ENCODE measurements at regions not wholly inside any gene's neighbourhood (a gene's known extent, or its start where the extent isn't known, plus 50 kb on each side); places are given as distances from the start of the nearest gene placed in this dataset.

GRCh38 chr3:5898106-5898505 is 710.6 kb downstream of the EDEM1 start:
- TF ChIP-seq GATA2 (IDR thresholded peaks at IDR 0.05; ENCODE audit: low read depth, low read length) (no peak), GATA3 (IDR thresholded peaks at IDR 0.05; ENCODE audit: low read depth, low read length) (no peak)

GRCh38 chr3:5899014-5899761 is 711.7 kb downstream of the EDEM1 start:
- TF ChIP-seq GATA2 (IDR thresholded peaks at IDR 0.05; ENCODE audit: low read depth, low read length): no peak

DNA sequence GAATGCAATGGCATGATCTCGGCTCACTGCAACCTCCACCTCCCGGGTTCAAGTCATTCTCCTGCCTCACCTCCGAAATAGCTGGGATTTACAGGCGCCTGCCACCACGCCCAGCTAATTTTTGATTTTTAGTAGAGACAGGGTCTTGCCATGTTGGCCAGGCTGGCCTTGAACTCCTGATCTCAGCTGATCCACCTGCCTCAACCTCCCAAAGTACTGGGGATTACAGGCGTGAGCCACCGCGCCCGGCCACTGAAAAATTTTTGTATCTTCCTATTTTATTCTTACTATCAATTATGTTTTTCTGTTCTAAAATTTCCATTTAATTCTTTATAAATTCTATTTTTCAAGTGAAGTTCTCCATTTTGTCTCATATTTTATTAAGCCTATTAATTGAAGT is 730.4 kb downstream of the EDEM1 start:
- TF ChIP-seq GATA2 (IDR thresholded peaks at IDR 0.05; ENCODE audit: low read depth, low read length) (no peak), GATA3 (IDR thresholded peaks at IDR 0.05; ENCODE audit: low read depth, low read length) (no peak)

GRCh38 chr3:5918626-5919025 is 731.1 kb downstream of the EDEM1 start:
- no peak for TF ChIP-seq GATA3 (IDR thresholded peaks at IDR 0.05; ENCODE audit: low read depth, low read length)
- no peak for TF ChIP-seq GATA2 (IDR thresholded peaks at IDR 0.05; ENCODE audit: low read depth, low read length)

DNA sequence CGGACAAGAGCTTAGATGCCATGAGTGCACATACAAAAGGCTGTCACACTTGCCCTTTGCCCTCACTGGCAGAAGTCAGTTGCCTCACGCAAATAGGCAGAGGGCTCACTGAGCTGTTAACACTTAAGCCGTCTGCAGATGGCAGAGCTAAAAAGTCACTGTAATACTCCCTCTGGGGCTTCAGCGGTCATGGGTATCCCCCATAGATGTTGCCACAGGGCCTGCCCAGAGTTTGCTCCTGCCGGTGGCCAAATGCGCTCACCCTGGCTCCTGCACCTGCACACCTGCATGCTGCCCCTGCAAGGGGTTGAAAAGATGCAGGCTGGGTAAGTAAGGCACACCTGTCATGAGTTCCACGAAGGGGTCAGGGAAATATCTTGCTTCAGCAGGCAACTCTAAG is 741.5 kb downstream of the EDEM1 start:
- TF ChIP-seq GATA3 (IDR thresholded peaks at IDR 0.05; ENCODE audit: low read depth, low read length) (no peak), GATA2 (IDR thresholded peaks at IDR 0.05; ENCODE audit: low read depth, low read length) (no peak)

- TF ChIP-seq GATA3 (IDR thresholded peaks at IDR 0.05; ENCODE audit: low read depth, low read length) (no peak), GATA2 (IDR thresholded peaks at IDR 0.05; ENCODE audit: low read depth, low read length) (no peak)
Observed at GRCh38 chr3:5948084-5948483, 760.6 kb downstream of the EDEM1 start.

DNA sequence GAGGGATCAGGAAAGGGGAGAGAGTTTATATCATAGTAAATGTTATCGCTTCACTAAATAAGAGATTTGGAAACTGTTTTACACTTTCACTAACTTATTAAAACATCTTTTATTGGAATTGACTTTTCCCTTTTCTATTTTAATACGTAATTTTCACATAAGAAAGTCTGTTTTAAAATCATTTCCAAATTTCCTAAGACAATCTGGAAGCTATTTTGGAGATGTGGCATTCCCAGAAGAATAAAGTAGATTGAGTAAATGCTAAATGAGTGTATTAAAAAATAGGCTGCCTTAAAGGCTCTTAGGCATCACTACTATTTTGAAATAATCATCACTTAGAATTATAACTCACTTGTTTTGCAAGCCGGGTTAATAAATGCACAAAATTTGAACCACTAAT is 763.5 kb downstream of the EDEM1 start:
- TF ChIP-seq GATA3 (IDR thresholded peaks at IDR 0.05; ENCODE audit: low read depth, low read length) (no peak), GATA2 (IDR thresholded peaks at IDR 0.05; ENCODE audit: low read depth, low read length) (no peak)

DNA sequence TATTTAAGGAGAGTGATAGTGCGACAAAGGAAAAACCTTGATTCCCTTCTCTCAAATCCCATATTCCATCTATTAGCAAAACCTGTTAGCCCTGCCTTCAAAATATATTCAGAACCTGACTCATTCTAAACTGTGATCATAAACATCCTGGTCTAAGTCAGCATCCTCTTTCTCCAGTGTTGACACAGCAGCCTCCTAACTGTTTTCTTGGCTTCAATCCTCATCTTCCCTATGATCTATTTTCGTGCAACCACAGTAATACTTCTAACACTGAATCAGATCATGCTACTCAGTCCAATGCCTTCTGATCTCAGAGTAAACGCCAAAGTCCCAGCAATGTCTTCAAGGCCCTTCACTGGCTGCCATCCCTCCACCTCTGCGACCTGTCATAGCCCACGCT is 785.1 kb downstream of the EDEM1 start:
- TF ChIP-seq GATA2 (IDR thresholded peaks at IDR 0.05; ENCODE audit: low read depth, low read length) (no peak), GATA3 (IDR thresholded peaks at IDR 0.05; ENCODE audit: low read depth, low read length) (no peak)

DNA sequence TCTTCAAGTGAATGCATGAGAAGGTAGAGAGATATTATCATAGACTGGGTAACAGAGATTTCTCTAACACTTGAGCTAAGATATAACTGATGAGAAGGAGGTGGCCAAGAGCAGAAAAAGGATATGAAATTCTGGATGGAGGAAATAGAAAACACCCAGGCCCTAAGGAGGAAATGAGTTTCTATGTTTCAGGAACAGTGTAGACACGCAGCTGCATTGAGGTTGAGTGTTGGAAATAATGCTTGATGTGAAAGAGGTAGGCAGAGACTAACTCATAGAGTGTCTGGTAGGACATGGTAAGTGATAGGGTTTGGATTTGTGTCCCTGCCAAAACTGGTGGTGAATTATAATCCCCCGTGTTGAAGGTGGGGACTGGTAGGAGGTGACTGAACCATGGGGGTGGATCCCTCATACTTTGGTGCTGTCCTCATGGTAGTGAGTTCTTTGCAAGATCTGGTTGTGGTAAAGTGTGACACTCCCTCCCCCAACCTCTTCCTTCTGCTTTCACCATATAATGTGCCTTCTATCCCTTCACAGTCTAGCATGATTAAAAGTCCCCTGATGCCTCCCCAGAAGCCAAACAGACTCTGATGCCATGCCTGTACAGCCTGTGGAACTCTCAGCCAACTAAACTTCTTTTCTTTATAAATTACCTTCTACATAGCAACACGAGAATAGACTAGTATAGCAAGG is 787.3 kb downstream of the EDEM1 start:
- TF ChIP-seq GATA3 (IDR thresholded peaks at IDR 0.05; ENCODE audit: low read depth, low read length) (no peak), GATA2 (IDR thresholded peaks at IDR 0.05; ENCODE audit: low read depth, low read length) (no peak)

- TF ChIP-seq GATA3 (IDR thresholded peaks at IDR 0.05; ENCODE audit: low read depth, low read length) (no peak), GATA2 (IDR thresholded peaks at IDR 0.05; ENCODE audit: low read depth, low read length) (no peak)
Observed at GRCh38 chr3:5977331-5977730, 789.8 kb downstream of the EDEM1 start.

DNA sequence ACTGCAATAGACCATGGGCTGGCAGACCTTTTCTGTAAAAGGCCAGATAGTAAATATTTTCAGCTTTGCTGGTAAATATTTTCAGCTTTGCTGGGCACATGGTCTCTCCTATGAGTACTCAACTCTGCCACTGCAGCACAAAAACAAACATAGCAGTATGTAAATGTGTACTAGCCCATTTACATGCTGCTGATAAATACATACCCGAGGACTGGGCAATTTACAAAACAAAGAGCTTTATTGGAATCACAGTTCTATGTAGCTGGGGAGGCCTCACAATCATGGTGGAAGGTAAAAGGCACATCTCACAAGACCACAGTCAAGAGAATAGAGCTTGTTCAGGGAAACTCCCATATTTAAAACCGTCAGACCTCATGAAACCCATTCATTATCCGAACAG is 793.0 kb downstream of the EDEM1 start:
- no peak for TF ChIP-seq GATA3 (IDR thresholded peaks at IDR 0.05; ENCODE audit: low read depth, low read length)
- no peak for TF ChIP-seq GATA2 (IDR thresholded peaks at IDR 0.05; ENCODE audit: low read depth, low read length)

GRCh38 chr3:5994651-5995050 is 807.1 kb downstream of the EDEM1 start:
- TF ChIP-seq GATA2 (IDR thresholded peaks at IDR 0.05; ENCODE audit: low read depth, low read length) (no peak), GATA3 (IDR thresholded peaks at IDR 0.05; ENCODE audit: low read depth, low read length) (no peak)

GRCh38 chr3:6018456-6018855 is 830.9 kb downstream of the EDEM1 start:
- TF ChIP-seq GATA2 (IDR thresholded peaks at IDR 0.05; ENCODE audit: low read depth, low read length) (no peak), GATA3 (IDR thresholded peaks at IDR 0.05; ENCODE audit: low read depth, low read length) (no peak)

GRCh38 chr3:6022621-6023020 is 835.1 kb downstream of the EDEM1 start:
- TF ChIP-seq GATA3 (IDR thresholded peaks at IDR 0.05; ENCODE audit: low read depth, low read length): no peak
- no peak for TF ChIP-seq GATA2 (IDR thresholded peaks at IDR 0.05; ENCODE audit: low read depth, low read length)

DNA sequence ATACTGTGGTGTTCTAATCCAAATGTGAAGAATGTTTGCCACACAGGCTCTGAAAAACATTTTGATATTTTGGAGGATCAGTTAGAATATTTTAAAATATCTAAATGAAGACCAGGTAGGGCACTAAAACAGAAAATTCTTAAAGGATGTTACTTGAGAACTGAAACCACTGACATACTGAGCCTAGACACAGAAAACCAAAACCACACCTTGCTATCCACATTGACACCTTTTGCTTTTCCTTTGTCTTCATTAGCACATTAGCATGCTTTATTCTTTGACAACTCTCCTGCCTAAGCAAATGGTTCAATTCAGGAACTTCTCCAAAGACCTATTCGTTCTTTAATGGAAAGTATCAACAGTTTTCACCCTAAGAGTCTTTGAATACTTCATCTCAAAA is 835.9 kb upstream of the GRM7 start:
- TF ChIP-seq GATA3 (IDR thresholded peaks at IDR 0.05; ENCODE audit: low read depth, low read length) (no peak), GATA2 (IDR thresholded peaks at IDR 0.05; ENCODE audit: low read depth, low read length) (no peak)
